GM23338 (cell line): ENCODE measurements at regions not wholly inside any gene's neighbourhood (a gene's known extent, or its start where the extent isn't known, plus 50 kb on each side); places are given as distances from the start of the nearest gene placed in this dataset.

Experiments used
- ATAC-seq: fragments of 200-7000 bp; cut with Tn5 transposase; 3 replicates; pipeline ENCODE4 v1.9.1; 2020
- DNase-seq: peaks from one replicate; pipeline ENCODE4 v3.0.0-alpha.2; 2015; ENCODE audit warnings: low spot score
- H2AFZ ChIP-seq: fragments of 200-600 bp; sonication (generic); 2 replicates; pipeline ENCODE4 v1.8.0; 2016; ENCODE audit warnings: antibody characterized with exemption, mild to moderate bottlenecking, moderate library complexity
- H3F3A ChIP-seq: fragments of 200-600 bp; sonication (generic); replicated peaks from 2 replicates; pipeline ENCODE4 v1.8.0; 2017; ENCODE audit warnings: antibody characterized with exemption, mixed run types, low read depth
- H3K27ac ChIP-seq: fragments of 200-600 bp; sonication (generic); 2 replicates; pipeline ENCODE4 v1.6.1; 2016; ENCODE audit warnings: low read depth
- H3K27me3 ChIP-seq: fragments of 200-600 bp; sonication (generic); 2 replicates; pipeline ENCODE4 v1.8.0; 2016; ENCODE audit warnings: mild to moderate bottlenecking, mixed run types, moderate library complexity; ENCODE audit not compliant: insufficient read depth
- H3K36me3 ChIP-seq: fragments of 200-600 bp; sonication (generic); 2 replicates; pipeline ENCODE4 v1.8.0; 2016; ENCODE audit warnings: mild to moderate bottlenecking; ENCODE audit not compliant: insufficient read depth
- H3K4me1 ChIP-seq: fragments of 200-600 bp; sonication (generic); 2 replicates; pipeline ENCODE4 v1.8.0; 2016; ENCODE audit warnings: mild to moderate bottlenecking, moderate library complexity; ENCODE audit not compliant: insufficient read depth
- H3K4me2 ChIP-seq: fragments of 200-600 bp; sonication (generic); 2 replicates; pipeline ENCODE4 v1.7.1; 2017; ENCODE audit warnings: mixed run types
- H3K4me3 ChIP-seq: fragments of 200-600 bp; sonication (generic); 2 replicates; pipeline ENCODE4 v1.6.1; 2016; ENCODE audit warnings: mixed run types
- H3K79me2 ChIP-seq: fragments of 200-600 bp; sonication (generic); replicated peaks from 2 replicates; pipeline ENCODE4 v1.8.0; 2017; ENCODE audit warnings: mild to moderate bottlenecking; ENCODE audit not compliant: insufficient read depth
- H3K9me2 ChIP-seq: fragments of 200-600 bp; sonication (generic); 2 replicates; pipeline ENCODE4 v1.8.0; 2017; ENCODE audit not compliant: insufficient read depth
- H4K20me1 ChIP-seq: fragments of 200-600 bp; sonication (generic); replicated peaks from 2 replicates; pipeline ENCODE4 v1.8.0; 2017; ENCODE audit warnings: mild to moderate bottlenecking; ENCODE audit not compliant: insufficient read depth
- H3K27ac Mint-ChIP-seq: 2 replicates; pipeline ENCODE4 v1.8.0; 2020; ENCODE audit warnings: inconsistent platforms, mild to moderate bottlenecking, moderate library complexity, mixed read lengths
- H3K27me3 Mint-ChIP-seq: 3 replicates; pipeline ENCODE4 v1.8.0; 2022; ENCODE audit warnings: low read depth, mild to moderate bottlenecking, moderate library complexity, mixed read lengths, inconsistent platforms; ENCODE audit not compliant: insufficient read depth, poor library complexity
- H3K36me3 Mint-ChIP-seq: 3 replicates; pipeline ENCODE4 v1.8.0; 2021; ENCODE audit warnings: low read depth, mild to moderate bottlenecking, inconsistent platforms, moderate library complexity, mixed read lengths
- H3K4me1 Mint-ChIP-seq: 3 replicates; pipeline ENCODE4 v1.8.0; 2020; ENCODE audit warnings: mild to moderate bottlenecking, inconsistent platforms, mixed read lengths
- H3K4me3 Mint-ChIP-seq: 3 replicates; pipeline ENCODE4 v1.8.0; 2021; ENCODE audit warnings: moderate library complexity, mild to moderate bottlenecking, inconsistent platforms, mixed read lengths
- H3K9me3 Mint-ChIP-seq: 3 replicates; pipeline ENCODE4 v1.8.0; 2020; ENCODE audit warnings: moderate library complexity, mild to moderate bottlenecking, inconsistent platforms, mixed read lengths
- EZH2 ChIP-seq: fragments of 200-600 bp; sonication (generic); IDR thresholded peaks from one replicate; pipeline ENCODE4 v1.8.0; 2017; ENCODE audit warnings: antibody characterized with exemption, mild to moderate bottlenecking, low read depth; ENCODE audit not compliant: unreplicated experiment
- EZH2phosphoT487 ChIP-seq: fragments of 200-600 bp; sonication (generic); IDR thresholded peaks from one replicate; pipeline ENCODE4 v1.8.1; 2018; ENCODE audit warnings: antibody characterized with exemption; ENCODE audit not compliant: unreplicated experiment
- JUNB ChIP-seq: IDR thresholded peaks from one replicate; pipeline ENCODE4 v1.6.1; 2016; ENCODE audit warnings: antibody characterized with exemption; ENCODE audit not compliant: unreplicated experiment
- NANOG ChIP-seq: IDR thresholded peaks from 2 replicates; pipeline ENCODE4 v1.6.1; 2016; ENCODE audit warnings: antibody characterized with exemption, borderline replicate concordance
- POLR2AphosphoS5 ChIP-seq: IDR thresholded peaks from 2 replicates; pipeline ENCODE4 v1.6.1; 2016; ENCODE audit warnings: antibody characterized with exemption, low read depth
- STAT1 ChIP-seq: IDR thresholded peaks from one replicate; pipeline ENCODE4 v1.6.1; 2016; ENCODE audit warnings: antibody characterized with exemption; ENCODE audit not compliant: unreplicated experiment
- ZNF114 ChIP-seq: fragments of 250-450 bp; sonication (Bioruptor Pico); IDR thresholded peaks from 2 replicates; pipeline ENCODE4 v1.5.0; 2020; ENCODE audit warnings: mild to moderate bottlenecking, moderate library complexity
- ZNF331 ChIP-seq: fragments of 250-450 bp; sonication (Bioruptor Pico); IDR thresholded peaks from 2 replicates; pipeline ENCODE4 v1.5.0; 2020; ENCODE audit warnings: low read depth, mild to moderate bottlenecking, moderate library complexity
- TF ChIP-seq, protein P1 (sequence below), 2 experiments: fragments of 200-600 bp in 1 of 2; sonication (generic) in 1 of 2; conservative IDR thresholded peaks; 2 replicates each; pipeline versions ENCODE4 v1.5.1 to v1.6.1; 2016 to 2017; ENCODE audit warnings: antibody characterized with exemption in 2 of 2, low read depth in 2 of 2, mild to moderate bottlenecking in 2 of 2, moderate library complexity in 1 of 2
- TF ChIP-seq, protein P2 (sequence below): IDR thresholded peaks from 2 replicates; pipeline ENCODE4 v1.6.1; 2016; ENCODE audit warnings: antibody characterized with exemption
- TF ChIP-seq, protein P3 (sequence below): IDR thresholded peaks from one replicate; pipeline ENCODE4 v1.6.1; 2018; ENCODE audit warnings: antibody characterized with exemption; ENCODE audit not compliant: unreplicated experiment

DNA sequence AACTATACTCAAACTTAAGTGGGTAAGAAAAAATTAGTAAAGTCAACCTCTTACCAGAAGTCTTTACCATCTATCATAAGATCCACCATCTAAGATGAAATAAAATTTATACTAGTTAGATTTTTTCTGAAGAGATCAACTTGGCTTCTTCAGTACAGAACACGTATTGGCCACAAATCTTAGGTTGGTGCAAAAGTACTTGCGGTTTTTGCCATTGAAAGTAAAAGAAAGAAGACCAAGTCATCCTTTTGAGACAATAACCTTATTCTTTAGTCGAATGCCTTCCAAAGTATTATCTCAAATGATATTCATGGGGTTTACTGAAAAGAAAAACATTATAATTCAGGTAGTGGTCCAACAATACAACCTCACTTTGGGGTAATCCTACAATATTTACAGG lies 292.6 kb upstream of the PTCHD4 start (continued):
- TF ChIP-seq, protein P1, sequence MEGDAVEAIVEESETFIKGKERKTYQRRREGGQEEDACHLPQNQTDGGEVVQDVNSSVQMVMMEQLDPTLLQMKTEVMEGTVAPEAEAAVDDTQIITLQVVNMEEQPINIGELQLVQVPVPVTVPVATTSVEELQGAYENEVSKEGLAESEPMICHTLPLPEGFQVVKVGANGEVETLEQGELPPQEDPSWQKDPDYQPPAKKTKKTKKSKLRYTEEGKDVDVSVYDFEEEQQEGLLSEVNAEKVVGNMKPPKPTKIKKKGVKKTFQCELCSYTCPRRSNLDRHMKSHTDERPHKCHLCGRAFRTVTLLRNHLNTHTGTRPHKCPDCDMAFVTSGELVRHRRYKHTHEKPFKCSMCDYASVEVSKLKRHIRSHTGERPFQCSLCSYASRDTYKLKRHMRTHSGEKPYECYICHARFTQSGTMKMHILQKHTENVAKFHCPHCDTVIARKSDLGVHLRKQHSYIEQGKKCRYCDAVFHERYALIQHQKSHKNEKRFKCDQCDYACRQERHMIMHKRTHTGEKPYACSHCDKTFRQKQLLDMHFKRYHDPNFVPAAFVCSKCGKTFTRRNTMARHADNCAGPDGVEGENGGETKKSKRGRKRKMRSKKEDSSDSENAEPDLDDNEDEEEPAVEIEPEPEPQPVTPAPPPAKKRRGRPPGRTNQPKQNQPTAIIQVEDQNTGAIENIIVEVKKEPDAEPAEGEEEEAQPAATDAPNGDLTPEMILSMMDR (conservative IDR thresholded peaks at IDR 0.05; ENCODE audit: low read depth in 2 of 2), result no peak
- no peak for TF ChIP-seq STAT1
- TF ChIP-seq POLR2AphosphoS5, result no peak
- TF ChIP-seq JUNB, result no peak
- TF ChIP-seq, protein P2, sequence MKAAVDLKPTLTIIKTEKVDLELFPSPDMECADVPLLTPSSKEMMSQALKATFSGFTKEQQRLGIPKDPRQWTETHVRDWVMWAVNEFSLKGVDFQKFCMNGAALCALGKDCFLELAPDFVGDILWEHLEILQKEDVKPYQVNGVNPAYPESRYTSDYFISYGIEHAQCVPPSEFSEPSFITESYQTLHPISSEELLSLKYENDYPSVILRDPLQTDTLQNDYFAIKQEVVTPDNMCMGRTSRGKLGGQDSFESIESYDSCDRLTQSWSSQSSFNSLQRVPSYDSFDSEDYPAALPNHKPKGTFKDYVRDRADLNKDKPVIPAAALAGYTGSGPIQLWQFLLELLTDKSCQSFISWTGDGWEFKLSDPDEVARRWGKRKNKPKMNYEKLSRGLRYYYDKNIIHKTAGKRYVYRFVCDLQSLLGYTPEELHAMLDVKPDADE, result no peak
- no peak for TF ChIP-seq EZH2phosphoT487
- TF ChIP-seq, protein P3, sequence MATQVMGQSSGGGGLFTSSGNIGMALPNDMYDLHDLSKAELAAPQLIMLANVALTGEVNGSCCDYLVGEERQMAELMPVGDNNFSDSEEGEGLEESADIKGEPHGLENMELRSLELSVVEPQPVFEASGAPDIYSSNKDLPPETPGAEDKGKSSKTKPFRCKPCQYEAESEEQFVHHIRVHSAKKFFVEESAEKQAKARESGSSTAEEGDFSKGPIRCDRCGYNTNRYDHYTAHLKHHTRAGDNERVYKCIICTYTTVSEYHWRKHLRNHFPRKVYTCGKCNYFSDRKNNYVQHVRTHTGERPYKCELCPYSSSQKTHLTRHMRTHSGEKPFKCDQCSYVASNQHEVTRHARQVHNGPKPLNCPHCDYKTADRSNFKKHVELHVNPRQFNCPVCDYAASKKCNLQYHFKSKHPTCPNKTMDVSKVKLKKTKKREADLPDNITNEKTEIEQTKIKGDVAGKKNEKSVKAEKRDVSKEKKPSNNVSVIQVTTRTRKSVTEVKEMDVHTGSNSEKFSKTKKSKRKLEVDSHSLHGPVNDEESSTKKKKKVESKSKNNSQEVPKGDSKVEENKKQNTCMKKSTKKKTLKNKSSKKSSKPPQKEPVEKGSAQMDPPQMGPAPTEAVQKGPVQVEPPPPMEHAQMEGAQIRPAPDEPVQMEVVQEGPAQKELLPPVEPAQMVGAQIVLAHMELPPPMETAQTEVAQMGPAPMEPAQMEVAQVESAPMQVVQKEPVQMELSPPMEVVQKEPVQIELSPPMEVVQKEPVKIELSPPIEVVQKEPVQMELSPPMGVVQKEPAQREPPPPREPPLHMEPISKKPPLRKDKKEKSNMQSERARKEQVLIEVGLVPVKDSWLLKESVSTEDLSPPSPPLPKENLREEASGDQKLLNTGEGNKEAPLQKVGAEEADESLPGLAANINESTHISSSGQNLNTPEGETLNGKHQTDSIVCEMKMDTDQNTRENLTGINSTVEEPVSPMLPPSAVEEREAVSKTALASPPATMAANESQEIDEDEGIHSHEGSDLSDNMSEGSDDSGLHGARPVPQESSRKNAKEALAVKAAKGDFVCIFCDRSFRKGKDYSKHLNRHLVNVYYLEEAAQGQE, result no peak
- no peak for TF ChIP-seq ZNF331
- no peak for TF ChIP-seq ZNF114 (CRISPR knock-in tag)
- TF ChIP-seq EZH2, result no peak

DNA sequence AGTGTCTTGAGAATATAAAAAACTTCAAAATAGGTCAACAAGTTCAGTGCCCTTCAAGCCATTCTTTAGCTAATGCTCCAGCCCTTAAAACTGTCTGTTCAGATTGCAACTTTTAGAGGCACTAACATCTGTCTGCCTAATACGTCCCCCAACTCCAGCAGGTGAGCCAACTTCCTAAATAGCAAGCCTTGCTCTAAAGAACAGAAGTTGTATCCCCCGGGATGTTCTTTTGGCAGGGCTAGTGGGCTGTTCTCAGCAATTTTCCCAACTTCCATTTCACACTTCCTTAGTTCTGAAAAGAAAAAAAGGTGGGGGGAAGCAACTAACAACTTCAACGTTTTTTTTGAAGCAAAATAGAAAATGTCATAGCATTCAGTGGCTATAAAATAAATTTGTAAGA lies 290.0 kb upstream of the PTCHD4 start:
- H3K4me3 ChIP-seq, result no peak overlapping the region
- H4K20me1 ChIP-seq, result no peaks in the 10 kb centered on the region
- no peaks in the 10 kb centered on the region for H3K27me3 ChIP-seq
- no peak overlapping the region for H3K4me2 ChIP-seq
- Mint-ChIP-seq H3K27me3 (no peaks in the 10 kb centered on the region), H3K9me3 (no peaks in the 10 kb centered on the region; the same call in 2 of the 3 replicates), H3K4me3 (no peak overlapping the region), H3K27ac (no peak overlapping the region), H3K4me1 (no peaks in the 10 kb centered on the region), H3K36me3 (no peaks in the 10 kb centered on the region; the same call in 2 of the 3 replicates)
- no peaks in the 10 kb centered on the region for H3K4me1 ChIP-seq
- ATAC-seq (no peak), DNase-seq (no peak)
- no peak for TF ChIP-seq STAT1
- TF ChIP-seq, protein P2, result no peak
- TF ChIP-seq, protein P1 (conservative IDR thresholded peaks at IDR 0.05; ENCODE audit: low read depth in 2 of 2), result no peak
- no peak for TF ChIP-seq NANOG
- TF ChIP-seq, protein P3, result no peak
- TF ChIP-seq JUNB, result no peak
- no peak for TF ChIP-seq ZNF331
- H3K36me3 ChIP-seq, result no peaks in the 10 kb centered on the region
- H3K79me2 ChIP-seq, result no peaks in the 10 kb centered on the region
- H2AFZ ChIP-seq, result no peak overlapping the region
- no peaks in the 10 kb centered on the region for H3F3A ChIP-seq
- H3K27ac ChIP-seq, result no peak overlapping the region
- H3K9me2 ChIP-seq, result no peaks in the 10 kb centered on the region
